HG03442 (cell line): ENCODE measurements at regions not wholly inside any gene's neighbourhood (a gene's known extent, or its start where the extent isn't known, plus 50 kb on each side); places are given as distances from the start of the nearest gene placed in this dataset.
"Not testable (repeated sequence)": the region's sequence is repeated elsewhere in the genome, so short reads cannot be mapped to it uniquely, and the experiment has no call there.

Experiments
- ATAC-seq: cut with Tn5 transposase; IDR thresholded peaks from one replicate; pipeline ENCODE4 v1.9.1; 2021; ENCODE audit warnings: mild to moderate bottlenecking, moderate library complexity; ENCODE audit not compliant: unreplicated experiment

GRCh38 chr21:38916214-38916964 is 110.7 kb downstream of the ETS2 start:
- ATAC-seq = no peak

- no peak for ATAC-seq
These were observed 109.8 kb downstream of the ETS2 start for GRCh38 chr21:38915546-38915945.

- ATAC-seq = no peak
These were observed 109.0 kb downstream of the ETS2 start for GRCh38 chr21:38914528-38915293.

- ATAC-seq = no peak
These were observed 108.3 kb downstream of the ETS2 start for GRCh38 chr21:38913893-38914527.

GRCh38 chr21:38913120-38913892 is 107.6 kb downstream of the ETS2 start:
- no peak for ATAC-seq

GRCh38 chr21:38912789-38913119 is 107.0 kb downstream of the ETS2 start:
- no peak for ATAC-seq

GRCh38 chr21:38912102-38912629 is 106.4 kb downstream of the ETS2 start:
- ATAC-seq = no peak

- no peak for ATAC-seq
These were observed 105.9 kb downstream of the ETS2 start for GRCh38 chr21:38911484-38912101.

GRCh38 chr21:38910390-38911067 is 104.8 kb downstream of the ETS2 start:
- ATAC-seq = no peak

- no peak for ATAC-seq
These were observed 104.2 kb downstream of the ETS2 start for GRCh38 chr21:38909929-38910328.

- ATAC-seq = no peak
These were observed 103.4 kb downstream of the ETS2 start for GRCh38 chr21:38909109-38909508.

- ATAC-seq = no peak
These were observed 102.8 kb downstream of the ETS2 start for GRCh38 chr21:38908537-38908936.

- ATAC-seq = no peak
These were observed 100.0 kb downstream of the ETS2 start for GRCh38 chr21:38905752-38906151.

- ATAC-seq = no peak
These were observed 99.6 kb downstream of the ETS2 start for GRCh38 chr21:38905328-38905727.

GRCh38 chr21:38903690-38904139 is 98.0 kb downstream of the ETS2 start:
- ATAC-seq = no peak

- ATAC-seq = no peak
These were observed 97.1 kb downstream of the ETS2 start for GRCh38 chr21:38902608-38903445.

- ATAC-seq = no peak
These were observed 94.8 kb downstream of the ETS2 start for GRCh38 chr21:38900499-38900898.

- ATAC-seq = not testable (repeated sequence)
These were observed 94.3 kb downstream of the ETS2 start for GRCh38 chr21:38899985-38900384.
